Neural cell (in vitro differentiated cells): ENCODE measurements at regions not wholly inside any gene's neighbourhood (a gene's known extent, or its start where the extent isn't known, plus 50 kb on each side); places are given as distances from the start of the nearest gene placed in this dataset.
"Not testable (repeated sequence)": the region's sequence is repeated elsewhere in the genome, so short reads cannot be mapped to it uniquely, and the experiment has no call there.

Experiments used
- H2AFZ ChIP-seq: fragments of 200-600, 300-800 bp; sonication (generic), shearing (Covaris generic); 2 replicates; pipeline ENCODE4 v1.6.0; 2014; ENCODE audit warnings: low read depth, mild to moderate bottlenecking, antibody characterized with exemption, low read length, moderate library complexity
- H3F3A ChIP-seq: fragments of 200-600 bp; shearing (Covaris generic); 2 replicates; pipeline ENCODE4 v1.6.1; 2016; ENCODE audit warnings: mild to moderate bottlenecking, moderate library complexity, mixed read lengths, antibody characterized with exemption, low read length; ENCODE audit not compliant: insufficient read depth, poor library complexity, severe bottlenecking
- H3K27ac ChIP-seq: fragments of 200-600, 300-800 bp; sonication (generic), shearing (Covaris generic); 2 replicates; pipeline ENCODE4 v1.5.1; 2014; ENCODE audit warnings: mild to moderate bottlenecking, low read length, moderate library complexity
- H3K27me3 ChIP-seq: fragments of 300-800, 200-600 bp; sonication (generic), shearing (Covaris generic); 2 replicates; pipeline ENCODE4 v1.6.0; 2014; ENCODE audit warnings: mild to moderate bottlenecking, low read depth, low read length, moderate library complexity; ENCODE audit not compliant: insufficient read depth
- H3K36me3 ChIP-seq: fragments of 300-800, 200-600 bp; sonication (generic), shearing (Covaris generic); 2 replicates; pipeline ENCODE4 v1.5.1; 2014; ENCODE audit warnings: mild to moderate bottlenecking, antibody characterized with exemption, low read length, moderate library complexity; ENCODE audit not compliant: insufficient read depth
- H3K4me2 ChIP-seq: fragments of 300-800, 200-600 bp; sonication (generic), shearing (Covaris generic); 2 replicates; pipeline ENCODE4 v1.6.0; 2014; ENCODE audit warnings: mild to moderate bottlenecking, low read length
- H3K4me3 ChIP-seq: fragments of 300-800, 200-600 bp; sonication (generic), shearing (Covaris generic); 2 replicates; pipeline ENCODE4 v1.5.1; 2014; ENCODE audit warnings: mild to moderate bottlenecking, low read length, moderate library complexity
- H3K79me2 ChIP-seq: fragments of 200-600 bp; shearing (Covaris generic); replicated peaks from 2 replicates; pipeline ENCODE4 v1.6.0; 2014; ENCODE audit warnings: mild to moderate bottlenecking, low read length, moderate library complexity; ENCODE audit not compliant: insufficient read depth
- H3K9ac ChIP-seq: fragments of 300-800, 200-600 bp; sonication (generic), shearing (Covaris generic); 2 replicates; pipeline ENCODE4 v1.6.1; 2016; ENCODE audit warnings: mild to moderate bottlenecking, low read length, mixed read lengths
- H3K9me2 ChIP-seq: fragments of 200-600 bp; shearing (Covaris generic); 2 replicates; pipeline ENCODE4 v1.6.1; 2016; ENCODE audit warnings: mild to moderate bottlenecking, low read length, mixed read lengths; ENCODE audit not compliant: insufficient read depth
- H3K9me3 ChIP-seq: fragments of 200-600, 300-800 bp; sonication (generic), shearing (Covaris generic); 2 replicates; pipeline ENCODE4 v1.6.1; 2016; ENCODE audit warnings: mild to moderate bottlenecking, mixed run types, low read length, moderate library complexity, mixed read lengths
- H4K20me1 ChIP-seq: fragments of 200-600 bp; shearing (Covaris generic); 2 replicates; pipeline ENCODE4 v1.6.1; 2016; ENCODE audit warnings: mild to moderate bottlenecking, mixed run types; ENCODE audit not compliant: insufficient read depth
- EP300 ChIP-seq: fragments of 450-650 bp; conservative IDR thresholded peaks from 2 replicates; pipeline ENCODE4 v1.6.1; 2014; ENCODE audit warnings: antibody characterized with exemption, mild to moderate bottlenecking, moderate library complexity; ENCODE audit not compliant: poor library complexity, severe bottlenecking
- EZH2 ChIP-seq: fragments of 200-600, 300-800 bp; shearing (Covaris generic), sonication (generic); IDR thresholded peaks from 2 replicates; pipeline ENCODE4 v1.6.1; 2014; ENCODE audit warnings: antibody characterized with exemption, low read length, borderline replicate concordance, mild to moderate bottlenecking; ENCODE audit not compliant: insufficient read depth, poor library complexity, severe bottlenecking
- MXI1 ChIP-seq: fragments of 450-650 bp; conservative IDR thresholded peaks from 2 replicates; pipeline ENCODE4 v1.6.1; 2014; ENCODE audit warnings: antibody characterized with exemption, mild to moderate bottlenecking; ENCODE audit not compliant: poor library complexity, severe bottlenecking
- POLR2AphosphoS5 ChIP-seq: IDR thresholded peaks from 2 replicates; pipeline ENCODE4 v1.6.1; 2012
- RAD21 ChIP-seq: fragments of 450-650 bp; conservative IDR thresholded peaks from 2 replicates; pipeline ENCODE4 v1.6.1; 2014; ENCODE audit warnings: antibody characterized with exemption, mild to moderate bottlenecking, moderate library complexity
- SMC3 ChIP-seq: fragments of 450-650 bp; conservative IDR thresholded peaks from 2 replicates; pipeline ENCODE4 v1.6.1; 2014; ENCODE audit warnings: antibody characterized with exemption, mild to moderate bottlenecking, moderate library complexity; ENCODE audit not compliant: poor library complexity
- TAF1 ChIP-seq: IDR thresholded peaks from 2 replicates; pipeline ENCODE4 v1.6.1; 2012; ENCODE audit warnings: low read depth
- TF ChIP-seq, protein P1 (sequence below): fragments of 450-650 bp; IDR thresholded peaks from 2 replicates; pipeline ENCODE4 v1.5.1; 2014; ENCODE audit warnings: antibody characterized with exemption, mild to moderate bottlenecking, moderate library complexity; ENCODE audit not compliant: poor library complexity, severe bottlenecking
- TF ChIP-seq, protein P2 (sequence below): IDR thresholded peaks from 2 replicates; pipeline ENCODE4 v1.6.1; 2012; ENCODE audit warnings: borderline replicate concordance

DNA sequence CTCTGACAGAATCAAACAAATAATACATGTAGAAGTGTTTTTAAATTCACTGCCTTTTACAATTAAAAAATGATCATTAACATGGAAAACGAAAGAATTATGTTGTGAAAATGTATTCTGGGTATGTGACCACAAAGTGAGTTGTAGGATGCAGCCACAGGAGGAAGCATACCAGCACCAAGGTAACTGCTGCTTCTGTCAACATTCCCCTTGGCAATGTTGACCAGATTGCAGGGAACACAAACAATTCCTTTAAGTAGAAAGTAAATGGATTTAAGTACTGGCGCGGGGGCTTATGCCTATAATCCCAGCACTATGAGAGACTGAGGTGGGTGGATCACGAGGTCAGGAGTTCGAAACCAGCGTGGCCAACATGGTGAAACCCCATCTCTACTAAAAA, 1877.9 kb upstream of the PCDH7 start:
- Histone ChIP-seq H3K36me3 (no peaks in the 10 kb centered on the region), H3K79me2 (no peaks in the 10 kb centered on the region), H3K4me3 (no peak overlapping the region), H3K9me3 (no peaks in the 10 kb centered on the region), H3K27me3 (no peaks in the 10 kb centered on the region), H4K20me1 (no peaks in the 10 kb centered on the region), H3K4me2 (no peak overlapping the region), H2AFZ (no peak overlapping the region), H3K9me2 (no peaks in the 10 kb centered on the region), H3K27ac (no peak overlapping the region), H3K9ac (no peak overlapping the region), H3F3A (no peaks in the 10 kb centered on the region)
- TF ChIP-seq MXI1: no peak
- TF ChIP-seq RAD21: no peak
- no peak for TF ChIP-seq TAF1
- no peak for TF ChIP-seq POLR2AphosphoS5
- TF ChIP-seq, protein P1, sequence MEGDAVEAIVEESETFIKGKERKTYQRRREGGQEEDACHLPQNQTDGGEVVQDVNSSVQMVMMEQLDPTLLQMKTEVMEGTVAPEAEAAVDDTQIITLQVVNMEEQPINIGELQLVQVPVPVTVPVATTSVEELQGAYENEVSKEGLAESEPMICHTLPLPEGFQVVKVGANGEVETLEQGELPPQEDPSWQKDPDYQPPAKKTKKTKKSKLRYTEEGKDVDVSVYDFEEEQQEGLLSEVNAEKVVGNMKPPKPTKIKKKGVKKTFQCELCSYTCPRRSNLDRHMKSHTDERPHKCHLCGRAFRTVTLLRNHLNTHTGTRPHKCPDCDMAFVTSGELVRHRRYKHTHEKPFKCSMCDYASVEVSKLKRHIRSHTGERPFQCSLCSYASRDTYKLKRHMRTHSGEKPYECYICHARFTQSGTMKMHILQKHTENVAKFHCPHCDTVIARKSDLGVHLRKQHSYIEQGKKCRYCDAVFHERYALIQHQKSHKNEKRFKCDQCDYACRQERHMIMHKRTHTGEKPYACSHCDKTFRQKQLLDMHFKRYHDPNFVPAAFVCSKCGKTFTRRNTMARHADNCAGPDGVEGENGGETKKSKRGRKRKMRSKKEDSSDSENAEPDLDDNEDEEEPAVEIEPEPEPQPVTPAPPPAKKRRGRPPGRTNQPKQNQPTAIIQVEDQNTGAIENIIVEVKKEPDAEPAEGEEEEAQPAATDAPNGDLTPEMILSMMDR: no peak
- no peak for TF ChIP-seq SMC3
- no peak for TF ChIP-seq EZH2

DNA sequence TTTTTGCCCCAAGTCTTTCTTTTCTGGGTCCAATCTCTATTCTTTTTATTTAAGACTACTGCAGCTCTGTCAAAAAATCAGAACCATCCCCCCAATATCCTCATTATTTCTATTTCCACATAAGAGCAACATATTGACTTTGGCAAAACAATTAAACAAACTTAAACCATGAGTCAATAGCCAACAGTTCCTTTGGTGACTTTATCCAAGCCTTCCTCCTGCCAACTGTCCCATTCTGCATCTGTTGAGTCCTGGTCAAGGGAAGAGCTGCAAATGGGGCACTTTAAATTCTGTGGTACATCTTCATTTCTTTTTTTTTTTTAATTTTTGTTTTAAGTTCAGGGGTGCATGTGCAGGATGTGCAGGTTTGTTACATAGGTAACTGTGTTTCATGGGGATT, 1875.0 kb upstream of the PCDH7 start:
- Histone ChIP-seq H3K27ac (no peak overlapping the region), H2AFZ (no peak overlapping the region), H3K27me3 (no peaks in the 10 kb centered on the region), H3K9ac (no peak overlapping the region), H4K20me1 (no peaks in the 10 kb centered on the region), H3K36me3 (no peaks in the 10 kb centered on the region), H3K4me2 (no peak overlapping the region), H3K79me2 (no peaks in the 10 kb centered on the region), H3K9me2 (no peaks in the 10 kb centered on the region), H3K4me3 (no peak overlapping the region), H3K9me3 (no peaks in the 10 kb centered on the region), H3F3A (no peaks in the 10 kb centered on the region)
- TF ChIP-seq EP300: no peak
- no peak for TF ChIP-seq EZH2
- TF ChIP-seq, protein P1: no peak
- no peak for TF ChIP-seq SMC3
- no peak for TF ChIP-seq MXI1
- TF ChIP-seq RAD21: no peak
- no peak for TF ChIP-seq POLR2AphosphoS5
- no peak for TF ChIP-seq TAF1
- TF ChIP-seq, protein P2, sequence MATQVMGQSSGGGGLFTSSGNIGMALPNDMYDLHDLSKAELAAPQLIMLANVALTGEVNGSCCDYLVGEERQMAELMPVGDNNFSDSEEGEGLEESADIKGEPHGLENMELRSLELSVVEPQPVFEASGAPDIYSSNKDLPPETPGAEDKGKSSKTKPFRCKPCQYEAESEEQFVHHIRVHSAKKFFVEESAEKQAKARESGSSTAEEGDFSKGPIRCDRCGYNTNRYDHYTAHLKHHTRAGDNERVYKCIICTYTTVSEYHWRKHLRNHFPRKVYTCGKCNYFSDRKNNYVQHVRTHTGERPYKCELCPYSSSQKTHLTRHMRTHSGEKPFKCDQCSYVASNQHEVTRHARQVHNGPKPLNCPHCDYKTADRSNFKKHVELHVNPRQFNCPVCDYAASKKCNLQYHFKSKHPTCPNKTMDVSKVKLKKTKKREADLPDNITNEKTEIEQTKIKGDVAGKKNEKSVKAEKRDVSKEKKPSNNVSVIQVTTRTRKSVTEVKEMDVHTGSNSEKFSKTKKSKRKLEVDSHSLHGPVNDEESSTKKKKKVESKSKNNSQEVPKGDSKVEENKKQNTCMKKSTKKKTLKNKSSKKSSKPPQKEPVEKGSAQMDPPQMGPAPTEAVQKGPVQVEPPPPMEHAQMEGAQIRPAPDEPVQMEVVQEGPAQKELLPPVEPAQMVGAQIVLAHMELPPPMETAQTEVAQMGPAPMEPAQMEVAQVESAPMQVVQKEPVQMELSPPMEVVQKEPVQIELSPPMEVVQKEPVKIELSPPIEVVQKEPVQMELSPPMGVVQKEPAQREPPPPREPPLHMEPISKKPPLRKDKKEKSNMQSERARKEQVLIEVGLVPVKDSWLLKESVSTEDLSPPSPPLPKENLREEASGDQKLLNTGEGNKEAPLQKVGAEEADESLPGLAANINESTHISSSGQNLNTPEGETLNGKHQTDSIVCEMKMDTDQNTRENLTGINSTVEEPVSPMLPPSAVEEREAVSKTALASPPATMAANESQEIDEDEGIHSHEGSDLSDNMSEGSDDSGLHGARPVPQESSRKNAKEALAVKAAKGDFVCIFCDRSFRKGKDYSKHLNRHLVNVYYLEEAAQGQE: no peak

- H3K27ac ChIP-seq, H4K20me1 ChIP-seq, H3F3A ChIP-seq, H3K9ac ChIP-seq, H3K79me2 ChIP-seq, H3K4me2 ChIP-seq, H3K36me3 ChIP-seq, H3K27me3 ChIP-seq, H3K9me2 ChIP-seq, H3K9me3 ChIP-seq, H2AFZ ChIP-seq, H3K4me3 ChIP-seq: not testable (repeated sequence)
Measured at GRCh38 chr4:28857028-28857427, 1863.1 kb upstream of the PCDH7 start.
